ENCODE measurements at regions not wholly inside any gene's neighbourhood (a gene's known extent, or its start where the extent isn't known, plus 50 kb on each side); places are given as distances from the start of the nearest gene placed in this dataset.
A peak's percentile ranks its signal among the peaks of the same experiment; 100 is the strongest.

DNA sequence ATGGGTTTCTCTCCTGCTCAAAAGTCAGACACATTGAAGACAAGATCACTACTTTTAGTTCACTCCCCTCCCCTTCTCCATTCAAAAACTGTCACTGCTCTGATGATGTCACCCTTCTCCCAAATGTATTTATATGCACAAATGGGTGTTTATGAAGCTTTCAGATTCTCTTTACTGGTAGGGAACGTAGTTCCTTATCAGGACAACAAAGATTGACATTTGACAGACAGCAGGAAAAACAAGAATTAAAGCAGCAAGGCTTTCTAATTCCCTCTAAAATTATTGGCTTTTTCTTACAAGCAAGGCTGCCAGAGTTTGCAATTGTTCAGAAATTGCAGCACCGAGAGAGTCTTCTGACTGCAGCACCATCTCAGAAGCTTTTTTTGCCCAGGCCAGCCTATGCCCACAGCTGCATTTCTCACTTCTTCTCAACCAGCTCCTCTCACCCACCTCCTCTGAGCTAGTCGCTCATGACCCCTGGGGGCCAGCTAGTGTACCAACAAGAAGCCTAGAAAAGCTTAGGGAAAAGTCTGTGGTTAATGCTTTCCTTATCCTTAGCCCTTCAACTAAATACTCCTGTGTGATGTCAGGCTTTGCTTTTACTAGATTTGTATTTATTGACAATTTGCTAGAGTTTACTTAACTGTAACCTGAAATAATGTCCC lies 265.1 kb downstream of the HTR7 start:
- CTCF ChIA-PET (ENCODE audit: low intra/inter-chr PET ratio, low total read pairs) = interaction anchor here (1.9 kb wide), 1 partner anchor 799 kb away, joined by 13 read pairs; no protein-coding TSS in a partner anchor
- Histone ChIP-seq H3K27me3 (ENCODE audit: control insufficient read depth in 1 of 2, insufficient read depth in 2 of 2, low read length in 2 of 2) (no peaks in the 10 kb centered on the region), H3K79me2 (ENCODE audit: insufficient read depth, low read length) (no peaks in the 10 kb centered on the region), H3K9me3 (ENCODE audit: low read length) (no peaks in the 10 kb centered on the region), H3K4me2 (ENCODE audit: low read depth, low read length) (no peak overlapping the region), H2AFZ (ENCODE audit: low read length) (no peak overlapping the region), H3K9ac (ENCODE audit: insufficient read depth, low read depth, low read length) (no peak overlapping the region), H3K4me1 (ENCODE audit: insufficient read depth, low read length) (peaks cover 10% of the 10 kb centered on the region), H3K27ac (ENCODE audit: extremely low read length, insufficient read depth, low read length) (no peak overlapping the region), H3K4me3 (replicated peaks in 1 of 3; ENCODE audit: insufficient read depth in 1 of 3, low read depth in 2 of 3, low read length in 3 of 3) (no peak overlapping the region), H4K20me1 (ENCODE audit: insufficient read depth, low read length) (no peaks in the 10 kb centered on the region), H3K36me3 (replicated peaks in 1 of 2; ENCODE audit: control insufficient read depth in 1 of 2, insufficient read depth in 2 of 2, low read length in 2 of 2) (no peaks in the 10 kb centered on the region)
- 0% methylated on average over 3 of the region's 3 CpGs for WGBS (ENCODE audit: low lambda C conversion rate)
- no TSS peak for BruUV-seq (replicated peaks)
- TF ChIP-seq, protein P1, sequence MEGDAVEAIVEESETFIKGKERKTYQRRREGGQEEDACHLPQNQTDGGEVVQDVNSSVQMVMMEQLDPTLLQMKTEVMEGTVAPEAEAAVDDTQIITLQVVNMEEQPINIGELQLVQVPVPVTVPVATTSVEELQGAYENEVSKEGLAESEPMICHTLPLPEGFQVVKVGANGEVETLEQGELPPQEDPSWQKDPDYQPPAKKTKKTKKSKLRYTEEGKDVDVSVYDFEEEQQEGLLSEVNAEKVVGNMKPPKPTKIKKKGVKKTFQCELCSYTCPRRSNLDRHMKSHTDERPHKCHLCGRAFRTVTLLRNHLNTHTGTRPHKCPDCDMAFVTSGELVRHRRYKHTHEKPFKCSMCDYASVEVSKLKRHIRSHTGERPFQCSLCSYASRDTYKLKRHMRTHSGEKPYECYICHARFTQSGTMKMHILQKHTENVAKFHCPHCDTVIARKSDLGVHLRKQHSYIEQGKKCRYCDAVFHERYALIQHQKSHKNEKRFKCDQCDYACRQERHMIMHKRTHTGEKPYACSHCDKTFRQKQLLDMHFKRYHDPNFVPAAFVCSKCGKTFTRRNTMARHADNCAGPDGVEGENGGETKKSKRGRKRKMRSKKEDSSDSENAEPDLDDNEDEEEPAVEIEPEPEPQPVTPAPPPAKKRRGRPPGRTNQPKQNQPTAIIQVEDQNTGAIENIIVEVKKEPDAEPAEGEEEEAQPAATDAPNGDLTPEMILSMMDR (CRISPR knock-in tag; IDR thresholded peaks at IDR 0.05) = peak; percentile 62
- TF ChIP-seq ATF7 (IDR thresholded peaks at IDR 0.05) (peak; percentile 36; the same call in 1 of the 2 replicates), ATF7 (CRISPR knock-in tag; IDR thresholded peaks at IDR 0.05) (no peak), HOXA3 (CRISPR knock-in tag; IDR thresholded peaks at IDR 0.05) (no peak), ZNF775 (CRISPR knock-in tag; IDR thresholded peaks at IDR 0.05; ENCODE audit: borderline replicate concordance) (no peak), SMC3 (IDR thresholded peaks at IDR 0.05; ENCODE audit: low read length) (peak; percentile 59; the same call in 1 of the 2 replicates), STAG1 (CRISPR knock-in tag; IDR thresholded peaks at IDR 0.05) (peak; percentile 70), KLF12 (CRISPR knock-in tag; IDR thresholded peaks at IDR 0.05; ENCODE audit: borderline replicate concordance) (no peak)
- peak; percentile 55 for FAIRE-seq
- DNase-seq (ENCODE audit: low spot score) = peak; percentile 42
- in situ Hi-C loops (cut with HindIII; ENCODE audit: extremely low pct_ligation_motif_present, low pct_unique_long_range_greater_than_20kb) = loop anchor here (5.0 kb wide), 1 partner anchor 800 kb away; no protein-coding TSS in a partner anchor
- intact Hi-C loops (cut with micrococcal nuclease; ENCODE audit: unreplicated experiment) = loop anchor here (1.0 to 2.0 kb wide), 2 partner anchors 638 to 799 kb away; no protein-coding TSS in a partner anchor
- POLR2A ChIA-PET = no interaction called here
- ATAC-seq = peak; percentile 96

Measured in HepG2 (cell line).